Progenitor cell of endocrine pancreas (in vitro differentiated cells): ENCODE measurements at regions not wholly inside any gene's neighbourhood (a gene's known extent, or its start where the extent isn't known, plus 50 kb on each side); places are given as distances from the start of the nearest gene placed in this dataset.

ENCODE experiments used
- DNase-seq: peaks from one replicate; pipeline ENCODE4 v3.0.0; 2021; ENCODE audit warnings: low spot score; ENCODE audit not compliant: unreplicated experiment
- H3K27ac Mint-ChIP-seq: 2 replicates; pipeline ENCODE4 v1.8.0; 2021; ENCODE audit warnings: mild to moderate bottlenecking, moderate library complexity, mixed read lengths
- H3K27me3 Mint-ChIP-seq: 2 replicates; pipeline ENCODE4 v1.8.0; 2021; ENCODE audit warnings: mixed read lengths
- H3K36me3 Mint-ChIP-seq: 2 replicates; pipeline ENCODE4 v1.8.0; 2022; ENCODE audit warnings: mixed read lengths; ENCODE audit not compliant: insufficient read depth
- H3K4me1 Mint-ChIP-seq: 2 replicates; pipeline ENCODE4 v1.8.0; 2021; ENCODE audit warnings: low read depth, mixed read lengths
- H3K4me3 Mint-ChIP-seq: 2 replicates; pipeline ENCODE4 v1.8.0; 2021; ENCODE audit warnings: low read depth, mild to moderate bottlenecking, moderate library complexity, mixed read lengths
- H3K9me3 Mint-ChIP-seq: 2 replicates; pipeline ENCODE4 v1.8.0; 2021; ENCODE audit warnings: low read depth, mixed read lengths
- TF ChIP-seq, protein P1 (sequence below): fragments of 200-600 bp; sonication (generic); IDR thresholded peaks from one replicate; pipeline ENCODE4 v1.5.0; 2021; ENCODE audit warnings: antibody characterized with exemption, mild to moderate bottlenecking; ENCODE audit not compliant: unreplicated experiment

DNA sequence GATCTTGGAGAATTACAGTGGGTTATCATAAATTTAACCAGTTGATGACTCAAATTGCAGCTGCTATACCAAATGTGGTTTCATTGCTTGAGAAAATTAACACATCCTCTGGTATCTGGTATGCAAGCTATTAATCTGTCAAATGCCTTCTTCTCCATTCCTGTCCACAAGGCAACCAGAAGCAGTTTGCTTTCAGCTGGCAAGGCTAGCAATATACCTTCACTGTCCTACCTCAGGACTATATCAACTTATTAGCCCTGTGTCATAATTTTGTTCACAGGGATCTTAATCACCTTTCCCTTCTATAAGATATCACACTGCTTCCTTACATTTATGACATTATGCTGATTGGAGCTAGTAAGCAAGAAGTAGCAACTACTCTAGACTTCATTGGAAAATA is 110.0 kb upstream of the GPC3 start:
- DNase-seq: no peak
- Mint-ChIP-seq H3K36me3 (no peaks in the 10 kb centered on the region), H3K27me3 (no peaks in the 10 kb centered on the region), H3K27ac (no peak overlapping the region), H3K4me3 (no peak overlapping the region), H3K4me1 (no peaks in the 10 kb centered on the region), H3K9me3 (peaks cover 24% of the 10 kb centered on the region)
- TF ChIP-seq, protein P1, sequence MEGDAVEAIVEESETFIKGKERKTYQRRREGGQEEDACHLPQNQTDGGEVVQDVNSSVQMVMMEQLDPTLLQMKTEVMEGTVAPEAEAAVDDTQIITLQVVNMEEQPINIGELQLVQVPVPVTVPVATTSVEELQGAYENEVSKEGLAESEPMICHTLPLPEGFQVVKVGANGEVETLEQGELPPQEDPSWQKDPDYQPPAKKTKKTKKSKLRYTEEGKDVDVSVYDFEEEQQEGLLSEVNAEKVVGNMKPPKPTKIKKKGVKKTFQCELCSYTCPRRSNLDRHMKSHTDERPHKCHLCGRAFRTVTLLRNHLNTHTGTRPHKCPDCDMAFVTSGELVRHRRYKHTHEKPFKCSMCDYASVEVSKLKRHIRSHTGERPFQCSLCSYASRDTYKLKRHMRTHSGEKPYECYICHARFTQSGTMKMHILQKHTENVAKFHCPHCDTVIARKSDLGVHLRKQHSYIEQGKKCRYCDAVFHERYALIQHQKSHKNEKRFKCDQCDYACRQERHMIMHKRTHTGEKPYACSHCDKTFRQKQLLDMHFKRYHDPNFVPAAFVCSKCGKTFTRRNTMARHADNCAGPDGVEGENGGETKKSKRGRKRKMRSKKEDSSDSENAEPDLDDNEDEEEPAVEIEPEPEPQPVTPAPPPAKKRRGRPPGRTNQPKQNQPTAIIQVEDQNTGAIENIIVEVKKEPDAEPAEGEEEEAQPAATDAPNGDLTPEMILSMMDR: no peak

DNA sequence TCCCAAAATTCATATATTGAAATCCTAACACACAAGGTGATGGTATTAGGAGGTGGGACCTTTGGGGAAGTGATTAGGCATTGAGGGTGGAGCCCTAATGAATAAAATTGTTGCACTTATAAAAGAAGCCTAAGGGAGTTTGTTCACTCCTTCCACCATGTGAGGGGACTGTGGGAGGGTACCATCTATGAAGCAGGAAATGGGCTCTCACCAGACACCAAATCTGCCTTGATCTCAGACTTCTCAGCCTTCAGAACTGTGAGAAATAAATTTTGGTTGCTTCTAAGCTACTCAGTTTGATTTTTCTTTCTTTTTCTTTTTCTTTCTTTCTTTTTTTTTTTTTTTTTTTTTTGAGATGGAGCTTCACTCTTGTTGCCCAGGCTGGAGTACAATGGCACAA is 116.2 kb upstream of the GPC3 start:
- TF ChIP-seq, protein P1: no peak
- H3K4me1 Mint-ChIP-seq: no peaks in the 10 kb centered on the region
- no peak overlapping the region for H3K4me3 Mint-ChIP-seq
- no peak for DNase-seq
- H3K9me3 Mint-ChIP-seq: peaks cover 36% of the 10 kb centered on the region
- H3K36me3 Mint-ChIP-seq: no peaks in the 10 kb centered on the region
- H3K27me3 Mint-ChIP-seq: no peaks in the 10 kb centered on the region
- no peak overlapping the region for H3K27ac Mint-ChIP-seq

DNA sequence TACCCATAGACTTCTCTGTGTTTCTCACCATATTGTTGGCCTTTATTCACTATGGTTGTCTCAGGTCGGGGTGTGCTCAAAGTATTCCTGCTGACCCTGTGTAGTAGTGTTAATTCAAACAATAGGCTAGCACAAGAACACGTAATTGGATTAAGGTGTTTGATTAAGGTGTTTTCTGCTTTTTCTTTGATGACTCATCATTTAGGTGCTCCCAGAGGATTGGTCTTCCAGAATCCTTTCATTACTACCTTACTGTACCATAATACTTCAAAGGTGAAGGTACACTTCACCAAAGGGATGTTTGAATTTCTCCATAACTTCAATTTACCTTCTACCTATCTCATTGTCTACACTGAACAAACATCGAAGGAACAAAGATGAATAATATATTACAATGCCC is 121.7 kb upstream of the CCDC160 start:
- DNase-seq: no peak
- TF ChIP-seq, protein P1: no peak
- Mint-ChIP-seq H3K9me3 (peaks cover 36% of the 10 kb centered on the region), H3K4me3 (no peak overlapping the region), H3K36me3 (no peaks in the 10 kb centered on the region), H3K27me3 (no peaks in the 10 kb centered on the region), H3K27ac (no peak overlapping the region), H3K4me1 (no peaks in the 10 kb centered on the region)

DNA sequence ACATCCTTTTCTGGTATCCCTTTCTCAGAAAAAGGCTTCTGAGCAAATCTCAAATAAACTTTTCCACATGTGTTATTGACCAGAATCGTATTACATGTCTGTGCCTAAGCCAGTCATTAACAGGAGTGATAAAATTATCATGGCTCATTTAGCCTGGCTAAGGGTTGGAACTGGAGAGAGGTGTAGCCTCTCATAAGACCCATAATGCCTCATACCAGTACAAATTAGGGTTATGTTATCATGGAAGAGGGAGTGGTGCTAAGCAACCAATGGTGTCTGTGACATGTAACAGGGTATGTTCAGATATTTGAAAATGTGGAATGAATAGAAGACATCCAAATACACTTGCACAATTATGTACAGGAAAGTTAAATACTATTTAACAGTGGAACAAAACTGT is 99.6 kb upstream of the CCDC160 start:
- Mint-ChIP-seq H3K9me3 (no peaks in the 10 kb centered on the region), H3K27ac (no peak overlapping the region), H3K4me1 (peaks cover 5% of the 10 kb centered on the region), H3K27me3 (no peaks in the 10 kb centered on the region), H3K4me3 (no peak overlapping the region), H3K36me3 (no peaks in the 10 kb centered on the region)
- no peak for DNase-seq
- TF ChIP-seq, protein P1: no peak

DNA sequence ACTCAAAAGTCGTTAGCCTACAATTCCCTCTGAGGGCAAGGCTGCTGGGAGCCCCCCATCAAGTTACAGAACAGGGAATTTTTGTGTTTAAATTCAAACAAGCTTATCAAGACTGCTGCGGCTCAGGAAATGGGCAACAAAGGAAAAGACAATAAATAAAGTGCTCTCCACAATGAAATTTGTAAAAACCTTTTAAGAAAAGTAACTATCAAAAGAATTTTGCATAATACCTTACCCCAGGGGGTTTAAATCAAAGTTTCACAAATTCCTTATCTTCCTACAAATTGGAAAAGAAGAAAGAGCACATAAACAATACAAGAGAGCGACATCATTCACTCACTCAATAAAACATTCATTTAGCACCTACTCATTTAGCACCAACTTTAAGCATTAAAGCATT is 97.9 kb upstream of the CCDC160 start:
- Mint-ChIP-seq H3K36me3 (no peaks in the 10 kb centered on the region), H3K4me3 (no peak overlapping the region), H3K27ac (no peak overlapping the region), H3K27me3 (no peaks in the 10 kb centered on the region), H3K4me1 (peaks cover 5% of the 10 kb centered on the region), H3K9me3 (peaks cover 3% of the 10 kb centered on the region)
- TF ChIP-seq, protein P1: no peak
- no peak for DNase-seq
